OCI-LY3 (cell line): ENCODE measurements at regions not wholly inside any gene's neighbourhood (a gene's known extent, or its start where the extent isn't known, plus 50 kb on each side); places are given as distances from the start of the nearest gene placed in this dataset.

Source experiments
- H2AFZ ChIP-seq: fragments of 200-600, 300-600 bp; shearing (Covaris generic); 2 replicates; pipeline ENCODE4 v1.6.0; 2014; ENCODE audit warnings: antibody characterized with exemption, low read depth, low read length
- H3K27ac ChIP-seq: fragments of 200-600, 300-600 bp; sonication (generic); 2 replicates; pipeline ENCODE4 v1.5.1; 2014; ENCODE audit warnings: mild to moderate bottlenecking, low read length, moderate library complexity, mixed read lengths
- H3K27me3 ChIP-seq: fragments of 200-600, 300-600 bp; sonication (generic); 2 replicates; pipeline ENCODE4 v1.6.1; 2014; ENCODE audit warnings: low read depth, low read length, mixed read lengths
- H3K36me3 ChIP-seq: fragments of 200-600, 300-600 bp; sonication (generic); replicated peaks from 2 replicates; pipeline ENCODE3; 2014; ENCODE audit warnings: low read depth, low read length, mixed read lengths
- H3K4me1 ChIP-seq: fragments of 300-600, 200-600 bp; sonication (generic); 2 replicates; pipeline ENCODE4 v1.6.1; 2014; ENCODE audit warnings: low read length, mixed read lengths
- H3K4me2 ChIP-seq: fragments of 200-600, 300-600 bp; sonication (generic); 2 replicates; pipeline ENCODE4 v1.6.1; 2014; ENCODE audit warnings: low read length, mixed read lengths
- H3K4me3 ChIP-seq: fragments of 300-600, 200-600 bp; sonication (generic); 2 replicates; pipeline ENCODE4 v1.5.1; 2014; ENCODE audit warnings: antibody characterized with exemption, mild to moderate bottlenecking, low read length, moderate library complexity
- H3K79me2 ChIP-seq: fragments of 300-600, 200-600 bp; shearing (Covaris generic); 2 replicates; pipeline ENCODE4 v1.6.1; 2014; ENCODE audit warnings: mild to moderate bottlenecking, low read length, mixed read lengths
- H3K9ac ChIP-seq: fragments of 300-600, 200-600 bp; shearing (Covaris generic); 2 replicates; pipeline ENCODE4 v1.6.0; 2014; ENCODE audit warnings: mild to moderate bottlenecking, low read length, moderate library complexity
- H3K9me3 ChIP-seq: fragments of 200-600, 300-600 bp; shearing (Covaris generic); 2 replicates; pipeline ENCODE4 v1.6.1; 2014; ENCODE audit warnings: low read length, mixed read lengths; ENCODE audit not compliant: insufficient read depth
- H4K20me1 ChIP-seq: fragments of 200-600, 300-600 bp; sonication (generic); 2 replicates; pipeline ENCODE4 v1.6.1; 2016; ENCODE audit warnings: low read length, mixed read lengths; ENCODE audit not compliant: insufficient read depth
- EZH2phosphoT487 ChIP-seq: fragments of 200-600 bp; shearing (Covaris generic); IDR thresholded peaks from 2 replicates; pipeline ENCODE4 v1.6.1; 2018; ENCODE audit warnings: antibody characterized with exemption, mixed run types, low read depth
- TF ChIP-seq, protein P1 (sequence below): fragments of 200-600, 300-600 bp; sonication (generic); IDR thresholded peaks from 2 replicates; pipeline ENCODE4 v1.5.1; 2014; ENCODE audit warnings: antibody characterized with exemption, low read length, low read depth

DNA sequence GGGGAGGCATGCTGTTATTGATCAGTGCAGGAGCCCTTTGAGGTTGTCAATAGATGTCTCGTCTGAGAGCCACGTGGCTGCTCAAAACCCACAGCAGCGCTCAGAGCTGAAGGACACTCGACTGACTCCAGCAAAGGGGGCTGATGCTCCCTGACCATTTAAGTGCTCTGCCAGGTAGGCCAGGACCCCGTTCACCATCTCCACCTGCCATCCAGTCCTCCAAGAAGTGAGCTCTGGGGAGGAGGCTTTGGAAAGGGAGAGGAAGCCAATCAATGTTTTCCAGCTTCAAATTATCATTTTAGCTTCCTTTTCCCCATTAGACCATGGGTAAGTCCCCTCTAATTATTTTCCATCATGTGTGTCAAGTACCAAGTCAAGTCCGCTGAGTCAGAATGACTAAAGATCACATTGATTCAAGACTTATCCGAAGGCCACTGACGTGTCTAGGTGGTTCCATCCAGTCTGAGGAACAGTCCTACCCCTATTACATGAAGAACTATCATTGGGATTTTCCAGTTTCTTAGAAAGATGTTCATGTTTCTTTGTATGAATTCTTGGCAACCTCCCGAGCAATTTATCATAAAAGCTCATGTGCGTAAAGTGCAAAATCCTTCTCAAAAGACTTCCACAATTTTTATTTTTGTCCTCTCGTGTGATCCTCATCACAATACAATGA lies 302.6 kb upstream of the LYZL1 start:
- H3K27me3 ChIP-seq = peaks cover 23% of the 10 kb centered on the region
- peaks cover 29% of the 10 kb centered on the region for H3K4me1 ChIP-seq
- H3K4me2 ChIP-seq = no peak overlapping the region
- H3K9ac ChIP-seq = no peak overlapping the region
- no peak overlapping the region for H3K27ac ChIP-seq
- no peak for TF ChIP-seq EZH2phosphoT487
- TF ChIP-seq, protein P1, sequence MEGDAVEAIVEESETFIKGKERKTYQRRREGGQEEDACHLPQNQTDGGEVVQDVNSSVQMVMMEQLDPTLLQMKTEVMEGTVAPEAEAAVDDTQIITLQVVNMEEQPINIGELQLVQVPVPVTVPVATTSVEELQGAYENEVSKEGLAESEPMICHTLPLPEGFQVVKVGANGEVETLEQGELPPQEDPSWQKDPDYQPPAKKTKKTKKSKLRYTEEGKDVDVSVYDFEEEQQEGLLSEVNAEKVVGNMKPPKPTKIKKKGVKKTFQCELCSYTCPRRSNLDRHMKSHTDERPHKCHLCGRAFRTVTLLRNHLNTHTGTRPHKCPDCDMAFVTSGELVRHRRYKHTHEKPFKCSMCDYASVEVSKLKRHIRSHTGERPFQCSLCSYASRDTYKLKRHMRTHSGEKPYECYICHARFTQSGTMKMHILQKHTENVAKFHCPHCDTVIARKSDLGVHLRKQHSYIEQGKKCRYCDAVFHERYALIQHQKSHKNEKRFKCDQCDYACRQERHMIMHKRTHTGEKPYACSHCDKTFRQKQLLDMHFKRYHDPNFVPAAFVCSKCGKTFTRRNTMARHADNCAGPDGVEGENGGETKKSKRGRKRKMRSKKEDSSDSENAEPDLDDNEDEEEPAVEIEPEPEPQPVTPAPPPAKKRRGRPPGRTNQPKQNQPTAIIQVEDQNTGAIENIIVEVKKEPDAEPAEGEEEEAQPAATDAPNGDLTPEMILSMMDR = no peak
- no peak overlapping the region for H2AFZ ChIP-seq
- H4K20me1 ChIP-seq = no peaks in the 10 kb centered on the region
- H3K79me2 ChIP-seq = no peaks in the 10 kb centered on the region
- H3K9me3 ChIP-seq = no peaks in the 10 kb centered on the region
- H3K36me3 ChIP-seq = no peaks in the 10 kb centered on the region
- no peak overlapping the region for H3K4me3 ChIP-seq

DNA sequence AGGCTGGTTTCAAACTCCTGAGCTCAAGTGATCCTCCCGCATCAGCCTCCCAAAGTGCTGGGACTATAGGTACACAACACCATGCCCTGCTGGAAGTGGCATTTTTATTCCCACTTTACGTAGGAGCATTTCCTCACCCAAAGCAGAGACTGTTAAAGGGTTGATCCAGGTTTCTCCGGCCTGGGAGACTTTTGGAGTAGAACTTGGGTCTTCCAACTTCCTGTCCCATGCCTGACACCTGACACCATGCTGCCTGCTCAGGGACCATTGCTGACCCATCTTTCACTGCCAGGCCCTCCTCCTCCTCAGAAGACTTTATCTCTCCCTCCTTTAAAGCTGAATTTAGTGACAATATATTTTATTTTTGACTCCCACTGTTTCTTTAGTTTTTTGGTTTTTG lies 302.0 kb upstream of the LYZL1 start:
- Histone ChIP-seq H3K4me2 (no peak overlapping the region), H2AFZ (no peak overlapping the region)

DNA sequence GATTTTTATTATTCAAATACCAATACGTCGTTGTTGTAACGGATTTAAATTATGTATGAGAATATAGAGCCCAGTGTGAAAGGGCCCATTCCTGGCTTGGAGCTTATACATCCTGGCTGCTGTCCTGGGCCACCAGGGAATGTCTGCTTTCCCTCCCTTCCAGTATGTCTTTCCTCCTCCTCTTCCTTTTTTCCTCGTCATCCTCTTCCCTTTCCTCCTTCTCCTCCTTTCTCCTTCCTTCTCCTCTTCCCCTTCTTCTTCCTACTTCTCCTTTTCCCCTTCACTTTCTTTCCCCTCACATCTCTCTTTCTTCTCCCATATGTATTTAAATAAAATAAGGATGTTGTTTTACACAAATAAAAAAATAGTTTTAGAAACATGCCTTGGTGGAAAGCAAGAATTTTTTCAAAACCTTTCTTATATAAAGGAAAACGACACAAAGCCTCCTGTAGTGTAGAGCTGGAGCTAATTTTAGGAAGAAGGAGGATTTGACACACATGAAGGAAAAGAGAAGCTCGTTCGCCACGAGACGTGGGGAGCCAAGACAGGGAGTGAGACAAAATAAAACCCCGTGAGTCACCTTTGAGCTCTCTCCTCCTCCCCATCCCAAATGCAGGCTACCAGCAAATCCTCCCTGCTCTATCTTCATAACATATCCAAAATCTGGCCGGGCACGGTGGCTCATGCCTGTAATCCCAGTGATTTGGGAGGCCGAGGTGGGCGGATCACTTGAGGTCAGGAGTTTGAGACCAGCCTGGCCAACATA lies 301.1 kb upstream of the LYZL1 start:
- Histone ChIP-seq H3K27ac (no peak overlapping the region), H3K4me3 (no peak overlapping the region), H3K4me1 (peaks cover 20% of the 10 kb centered on the region), H3K9me3 (no peaks in the 10 kb centered on the region), H3K4me2 (no peak overlapping the region), H4K20me1 (no peaks in the 10 kb centered on the region), H3K79me2 (no peaks in the 10 kb centered on the region), H3K27me3 (peaks cover 10% of the 10 kb centered on the region; the same call in 1 of the 2 replicates), H3K36me3 (no peaks in the 10 kb centered on the region), H3K9ac (no peak overlapping the region), H2AFZ (no peak overlapping the region)
- TF ChIP-seq, protein P1 = no peak
- TF ChIP-seq EZH2phosphoT487 = no peak

More for the DNA sequence above, 302.0 kb upstream of the LYZL1 start:
- Histone ChIP-seq H3K36me3 (no peaks in the 10 kb centered on the region), H3K27ac (no peak overlapping the region), H3K9ac (no peak overlapping the region), H3K9me3 (no peaks in the 10 kb centered on the region), H3K27me3 (peaks cover 18% of the 10 kb centered on the region), H4K20me1 (no peaks in the 10 kb centered on the region), H3K79me2 (no peaks in the 10 kb centered on the region), H3K4me3 (no peak overlapping the region), H3K4me1 (peaks cover 23% of the 10 kb centered on the region)
- TF ChIP-seq, protein P1 = no peak
- TF ChIP-seq EZH2phosphoT487 = no peak

DNA sequence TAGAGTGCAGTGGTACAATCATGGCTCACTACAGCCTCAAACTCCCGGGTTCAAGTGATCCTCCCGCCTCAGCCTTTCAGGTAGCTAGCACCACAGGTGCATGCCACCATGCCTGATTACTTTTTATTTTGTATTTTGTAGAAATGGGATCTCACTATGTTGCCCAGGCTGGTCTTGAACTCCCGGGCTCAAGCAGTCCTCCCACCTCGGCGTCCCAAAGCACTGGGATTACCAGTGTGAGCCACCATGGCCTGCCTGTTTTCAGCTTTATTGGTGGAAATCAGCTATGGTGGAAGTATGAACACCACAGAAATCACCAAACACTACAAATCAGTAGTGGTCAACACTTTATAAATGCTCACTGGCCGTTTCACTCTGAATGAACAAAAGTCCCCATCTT lies 299.9 kb upstream of the LYZL1 start:
- no peaks in the 10 kb centered on the region for H3K79me2 ChIP-seq
- H3K27ac ChIP-seq = no peak overlapping the region
- H3K4me3 ChIP-seq = no peak overlapping the region
- H4K20me1 ChIP-seq = no peaks in the 10 kb centered on the region
- H2AFZ ChIP-seq = no peak overlapping the region
- no peak overlapping the region for H3K9ac ChIP-seq
- no peak overlapping the region for H3K4me2 ChIP-seq
- H3K9me3 ChIP-seq = no peaks in the 10 kb centered on the region
- no peaks in the 10 kb centered on the region for H3K36me3 ChIP-seq
- H3K4me1 ChIP-seq = peaks cover 11% of the 10 kb centered on the region
- TF ChIP-seq, protein P1 = no peak
- TF ChIP-seq EZH2phosphoT487 = no peak
- 0 out of 2 replicates have a peak, but pooled peaks cover 6% of the 10 kb centered on the region for H3K27me3 ChIP-seq
